Stimulated activated naive CD4-positive, alpha-beta T cell (primary cell): ENCODE measurements at regions not wholly inside any gene's neighbourhood (a gene's known extent, or its start where the extent isn't known, plus 50 kb on each side); places are given as distances from the start of the nearest gene placed in this dataset.
A peak's percentile ranks its signal among the peaks of the same experiment; 100 is the strongest.

Experiments
- DNase-seq, 6 experiments: peaks; one replicate each; lab custom pipeline; 2025; lab: John Stamatoyannopoulos, UW

GRCh38 chr21:34192646-34193285 lies 119.4 kb downstream of the MRPS6 start:
- no peak for DNase-seq

- no peak for DNase-seq
These were observed 122.0 kb downstream of the MRPS6 start for GRCh38 chr21:34195335-34195734.

- no peak for DNase-seq
These were observed 123.6 kb downstream of the MRPS6 start for GRCh38 chr21:34196996-34197395.

GRCh38 chr21:34197561-34197960 lies 124.2 kb downstream of the MRPS6 start:
- no peak for DNase-seq

GRCh38 chr21:34198231-34199120 lies 125.1 kb downstream of the MRPS6 start:
- peak in 4 of 6 experiments; percentile 6 to 54 (median 35) for DNase-seq

- no peak for DNase-seq
These were observed 125.9 kb downstream of the MRPS6 start for GRCh38 chr21:34199121-34199910.

- DNase-seq = no peak
These were observed 127.0 kb downstream of the MRPS6 start for GRCh38 chr21:34200288-34200905.

GRCh38 chr21:34201001-34201400 lies 127.6 kb downstream of the MRPS6 start:
- no peak for DNase-seq

GRCh38 chr21:34201481-34201858 lies 128.1 kb downstream of the MRPS6 start:
- no peak for DNase-seq

- no peak for DNase-seq
These were observed 129.4 kb downstream of the MRPS6 start for GRCh38 chr21:34202553-34203372.

- DNase-seq = no peak
These were observed 130.6 kb downstream of the MRPS6 start for GRCh38 chr21:34203851-34204420.

- DNase-seq = no peak
These were observed 131.4 kb downstream of the MRPS6 start for GRCh38 chr21:34204481-34205439.

- DNase-seq = no peak
These were observed 132.6 kb downstream of the MRPS6 start for GRCh38 chr21:34205811-34206571.

- no peak for DNase-seq
These were observed 140.6 kb downstream of the MRPS6 start for GRCh38 chr21:34213959-34214358.

GRCh38 chr21:34215501-34215900 lies 142.1 kb downstream of the MRPS6 start:
- no peak for DNase-seq

- no peak for DNase-seq
These were observed 142.7 kb downstream of the MRPS6 start for GRCh38 chr21:34215911-34216717.

GRCh38 chr21:34216718-34217032 lies 143.3 kb downstream of the MRPS6 start:
- DNase-seq = no peak

GRCh38 chr21:34217263-34217662 lies 143.9 kb downstream of the MRPS6 start:
- DNase-seq = no peak
